Left renal pelvis (tissue), 4 donors: ENCODE measurements at regions not wholly inside any gene's neighbourhood (a gene's known extent, or its start where the extent isn't known, plus 50 kb on each side); places are given as distances from the start of the nearest gene placed in this dataset.
A peak's percentile ranks its signal among the peaks of the same experiment; 100 is the strongest.

Experiments
- DNase-seq, 4 donors: peaks; one replicate each; pipeline ENCODE4 v3.0.0-alpha.2; 2013; ENCODE audit warnings: low read depth in 4 of 4, low spot score in 3 of 4

DNA sequence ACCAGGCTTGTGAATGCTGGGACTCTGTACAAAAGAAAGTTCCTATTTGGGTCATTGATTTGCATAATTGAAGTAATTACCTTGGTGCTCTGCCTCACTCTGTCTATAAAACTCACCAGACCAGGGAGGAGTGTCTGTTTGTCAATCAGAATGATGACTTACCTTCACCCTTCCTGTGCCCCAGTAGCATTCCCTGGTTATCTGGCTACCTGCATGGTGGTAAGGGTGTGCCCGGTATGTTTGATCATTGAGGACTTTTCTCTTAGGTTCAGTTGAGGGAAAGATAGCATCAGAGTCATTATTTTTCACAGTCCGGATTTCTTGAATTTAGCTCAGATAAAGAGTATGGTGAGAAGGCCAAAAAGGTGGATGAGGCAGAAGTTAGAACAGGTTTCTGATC lies 190.0 kb downstream of the BRINP2 start:
- DNase-seq: no peak

DNA sequence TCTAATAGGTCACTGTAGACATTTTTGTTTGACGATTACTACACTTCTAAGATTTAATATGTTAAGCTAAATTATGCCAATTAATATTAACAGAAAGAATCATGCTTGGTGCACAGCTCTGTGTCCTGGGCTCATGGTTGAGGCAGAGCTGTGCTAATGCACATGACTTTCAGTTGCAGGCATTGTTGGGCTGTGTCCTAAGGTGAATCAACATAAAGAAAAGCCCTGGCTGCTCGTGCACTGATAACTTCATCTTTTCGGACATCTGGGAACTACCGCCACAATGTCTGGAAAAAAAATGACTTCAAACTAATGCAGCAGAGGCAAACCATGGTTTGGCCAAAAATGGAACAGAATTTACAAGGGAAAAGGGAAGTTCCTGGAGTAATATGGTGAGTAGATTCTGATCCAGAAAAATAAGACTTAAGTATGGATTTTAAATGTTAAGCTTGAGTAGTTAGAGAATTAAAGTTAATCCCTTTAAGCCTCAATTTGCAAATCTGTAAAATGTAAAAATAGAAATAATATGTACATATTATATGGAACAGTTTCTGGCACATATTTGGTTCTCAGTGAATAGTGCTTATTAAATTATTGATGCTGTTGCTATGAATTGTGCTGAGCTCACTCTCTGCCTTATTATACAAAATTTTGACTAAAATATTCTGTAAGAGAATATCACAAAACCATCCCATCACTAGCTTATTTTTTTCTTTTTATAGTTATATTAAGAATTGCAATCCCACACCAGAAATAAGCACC lies 186.1 kb downstream of the BRINP2 start:
- no peak for DNase-seq

DNA sequence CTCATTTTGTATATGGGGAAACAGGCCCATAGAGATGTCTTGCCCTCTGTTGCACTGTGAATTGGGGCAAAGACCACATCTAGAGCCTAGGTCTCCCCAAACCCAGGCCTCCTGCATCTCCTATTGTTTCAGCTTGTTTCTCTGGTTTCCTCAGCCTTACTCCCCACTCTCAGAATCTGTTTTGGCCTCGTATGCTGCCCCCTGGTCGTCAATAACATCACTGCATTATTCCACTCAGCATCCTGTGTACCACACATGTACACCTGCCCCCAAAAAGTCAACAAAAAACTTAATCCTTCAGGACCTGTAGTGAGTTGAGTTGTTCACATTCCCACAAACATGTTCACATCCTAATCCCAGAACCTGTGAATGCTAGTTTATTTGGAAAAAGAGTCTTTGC lies 184.8 kb downstream of the BRINP2 start:
- no peak for DNase-seq

DNA sequence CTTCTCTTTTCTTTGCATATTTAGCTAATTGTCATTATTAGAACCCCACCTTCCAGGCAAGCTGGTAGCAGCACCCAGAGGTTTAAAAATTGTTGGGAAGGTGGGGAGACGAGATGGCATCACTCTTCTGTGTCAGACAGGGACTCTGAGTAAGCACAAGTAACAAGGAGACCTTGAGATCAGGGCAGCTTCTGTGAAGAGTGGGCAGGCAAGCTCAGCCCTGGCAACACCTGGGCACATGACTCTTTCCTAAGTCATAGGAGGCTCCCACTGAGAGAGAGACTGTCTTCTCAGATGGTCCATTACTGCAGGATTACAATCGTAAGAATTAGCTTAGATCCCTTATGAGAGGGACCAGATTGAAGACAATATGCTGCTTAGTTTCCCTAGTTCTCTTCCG lies 183.5 kb downstream of the BRINP2 start:
- DNase-seq: no peak

GRCh38 chr1:177351361-177352108 lies 180.8 kb downstream of the BRINP2 start:
- peak in 2 of 4 donors; percentile 56 to 64 for DNase-seq

- no peak for DNase-seq
Measured at GRCh38 chr1:177346790-177347359, 176.1 kb downstream of the BRINP2 start.

GRCh38 chr1:177343445-177343844 lies 172.7 kb downstream of the BRINP2 start:
- no peak for DNase-seq

DNA sequence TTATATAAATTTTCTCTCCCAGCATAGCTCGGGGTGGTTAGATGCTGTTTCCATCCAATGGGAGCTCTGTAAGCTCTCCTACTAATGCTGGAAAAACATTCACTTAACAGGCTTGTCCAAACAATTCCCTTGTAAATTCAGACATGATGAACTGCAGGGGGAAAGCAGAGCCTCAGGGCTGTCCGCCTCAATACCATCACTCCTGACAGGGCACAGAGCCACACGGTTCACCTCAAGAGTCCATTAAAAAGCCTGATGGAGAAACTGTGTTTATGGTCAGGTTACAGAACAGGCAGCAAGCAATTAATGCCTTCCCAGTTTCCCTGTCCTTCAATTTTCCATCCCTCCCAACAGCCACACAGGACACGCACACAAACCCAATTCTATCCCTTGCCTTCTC lies 171.0 kb downstream of the BRINP2 start:
- DNase-seq: peak in 1 of 4 donors; percentile 51

DNA sequence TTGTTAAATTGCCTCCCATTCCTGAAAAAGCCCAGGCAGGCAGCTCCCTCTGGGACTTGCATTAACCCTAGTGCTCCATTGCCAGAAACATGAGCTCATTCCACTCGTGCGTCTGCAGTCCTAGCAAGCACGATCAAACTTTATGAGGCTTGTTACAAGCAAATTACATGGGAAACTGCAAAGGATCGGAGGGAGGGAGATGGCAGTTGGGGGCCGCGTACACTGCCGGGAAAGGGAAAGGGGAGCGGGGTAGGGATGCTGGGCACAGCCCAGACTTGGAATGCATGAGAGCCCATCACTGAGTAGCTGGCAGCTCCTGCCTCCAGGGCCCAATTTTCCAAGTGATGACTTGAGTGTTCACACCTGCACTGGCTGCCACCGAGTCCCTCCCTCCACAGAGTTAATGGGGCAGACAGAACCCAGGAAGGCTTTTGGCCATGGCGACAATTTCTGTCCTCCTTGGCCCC lies 169.9 kb downstream of the BRINP2 start:
- DNase-seq: peak in 3 of 4 donors; percentile 64 to 89 (median 68)

GRCh38 chr1:177338376-177338775 lies 167.6 kb downstream of the BRINP2 start:
- no peak for DNase-seq

DNA sequence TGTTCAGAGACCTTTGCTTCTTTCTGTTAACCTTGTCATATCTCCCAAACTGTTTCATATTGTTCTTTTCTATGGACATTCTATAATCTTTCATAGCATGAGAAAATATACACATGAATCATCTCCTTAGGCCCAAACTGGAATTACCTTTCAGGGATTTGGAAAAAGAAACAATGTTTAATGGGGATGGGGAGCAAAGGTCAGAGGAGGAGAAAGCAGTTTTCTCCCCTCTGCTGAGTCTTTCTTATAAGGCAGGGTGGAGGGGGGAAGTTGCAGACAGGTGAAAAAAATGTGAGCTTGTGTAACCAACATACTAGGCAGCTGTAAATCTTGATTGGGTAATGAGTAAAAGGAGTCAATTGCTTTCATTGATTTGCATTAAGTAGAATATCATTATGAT lies 164.1 kb downstream of the BRINP2 start:
- DNase-seq: no peak

DNA sequence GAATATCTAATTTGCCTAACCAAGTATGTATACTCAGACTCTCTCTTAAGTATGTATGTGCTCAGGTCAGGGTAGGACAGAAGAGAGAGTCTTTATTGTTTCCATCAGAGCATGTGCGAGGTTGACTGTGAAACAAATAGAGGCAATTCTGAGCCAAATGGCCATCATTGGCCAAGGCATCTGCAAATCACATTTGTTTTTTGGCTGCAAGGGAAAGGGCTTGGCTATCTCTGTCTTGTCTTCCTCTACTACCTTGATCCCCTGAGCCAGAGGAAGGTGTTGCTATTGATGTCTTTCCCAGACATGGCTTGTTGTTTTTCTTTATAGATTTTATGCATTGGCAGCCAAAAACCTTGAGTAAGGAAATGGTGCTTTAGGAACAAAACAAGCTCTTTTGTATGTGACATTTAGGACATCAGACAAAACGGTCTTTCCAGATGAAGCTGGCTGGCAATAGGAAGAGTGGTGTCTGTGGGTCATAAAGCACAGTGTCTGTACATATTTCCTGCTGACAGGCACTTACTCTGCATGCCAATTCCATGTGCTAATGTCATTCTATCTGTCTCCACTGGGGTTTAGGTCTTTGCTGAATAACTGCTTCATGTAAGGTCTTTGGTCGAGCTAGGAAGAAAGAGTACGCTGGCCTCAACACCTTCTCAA lies 163.3 kb downstream of the BRINP2 start:
- no peak for DNase-seq
